Hematopoietic multipotent progenitor cell treated with erythropoietin and hydrocortisone succinate and interleukin-3 and kit ligand, for 15 days (in vitro differentiated cells): ENCODE measurements at regions not wholly inside any gene's neighbourhood (a gene's known extent, or its start where the extent isn't known, plus 50 kb on each side); places are given as distances from the start of the nearest gene placed in this dataset.

ENCODE experiments used
- DNase-seq: peaks from one replicate; pipeline ENCODE4 v3.0.0-alpha.2; 2015; ENCODE audit warnings: low spot score

GRCh38 chr5:96245140-96246091, 187.6 kb downstream of the PCSK1 start:
- DNase-seq = no peak

GRCh38 chr5:96244696-96245095, 188.4 kb downstream of the PCSK1 start:
- no peak for DNase-seq

GRCh38 chr5:96243862-96244261, 189.2 kb downstream of the PCSK1 start:
- no peak for DNase-seq

- DNase-seq = no peak
Observed at GRCh38 chr5:96243203-96243602, 189.8 kb downstream of the PCSK1 start.

GRCh38 chr5:96242571-96242970, 190.5 kb downstream of the PCSK1 start:
- no peak for DNase-seq

- DNase-seq = no peak
Observed at GRCh38 chr5:96236831-96237230, 196.2 kb downstream of the PCSK1 start.

- no peak for DNase-seq
Observed at GRCh38 chr5:96236051-96236450, 197.0 kb downstream of the PCSK1 start.

- no peak for DNase-seq
Observed at GRCh38 chr5:96235008-96235910, 197.8 kb downstream of the PCSK1 start.

GRCh38 chr5:96232602-96233001, 200.4 kb downstream of the PCSK1 start:
- no peak for DNase-seq

- DNase-seq = no peak
Observed at GRCh38 chr5:96229188-96229587, 203.9 kb downstream of the PCSK1 start.

- DNase-seq = no peak
Observed at GRCh38 chr5:96228408-96228807, 204.6 kb downstream of the PCSK1 start.

GRCh38 chr5:96227957-96228356, 205.1 kb downstream of the PCSK1 start:
- no peak for DNase-seq

- DNase-seq = no peak
Observed at GRCh38 chr5:96226941-96227552, 206.0 kb downstream of the PCSK1 start.

GRCh38 chr5:96222129-96222528, 210.9 kb downstream of the PCSK1 start:
- no peak for DNase-seq

- DNase-seq = no peak
Observed at GRCh38 chr5:96220610-96221390, 212.2 kb downstream of the PCSK1 start.

GRCh38 chr5:96219580-96220281, 213.3 kb downstream of the PCSK1 start:
- DNase-seq = no peak

- DNase-seq = no peak
Observed at GRCh38 chr5:96218653-96219052, 214.4 kb downstream of the PCSK1 start.

GRCh38 chr5:96214442-96215197, 218.4 kb downstream of the PCSK1 start:
- no peak for DNase-seq

- no peak for DNase-seq
Observed at GRCh38 chr5:96209829-96210228, 223.2 kb downstream of the PCSK1 start.

- DNase-seq = no peak
Observed at GRCh38 chr5:96207420-96207819, 225.6 kb downstream of the PCSK1 start.
